Mesenchymal stem cell (in vitro differentiated cells and primary cell): ENCODE measurements at regions not wholly inside any gene's neighbourhood (a gene's known extent, or its start where the extent isn't known, plus 50 kb on each side); places are given as distances from the start of the nearest gene placed in this dataset.
A peak's percentile ranks its signal among the peaks of the same experiment; 100 is the strongest.

Experiments used
- DNase-seq: peaks from one replicate; pipeline ENCODE4 v3.0.0-alpha.2; 2013
- H2AFZ ChIP-seq: one replicate; pipeline ENCODE4 v1.6.1; 2013; ENCODE audit warnings: low read depth, mild to moderate bottlenecking, control low read depth, inconsistent platforms, low read length, moderate library complexity
- H2AK5ac ChIP-seq: 2 replicates; pipeline ENCODE4 v1.6.1; 2013; ENCODE audit warnings: low read length, moderate library complexity, mild to moderate bottlenecking, inconsistent platforms; ENCODE audit not compliant: severe bottlenecking
- H2BK120ac ChIP-seq: one replicate; pipeline ENCODE4 v1.6.1; 2013; ENCODE audit warnings: low read depth, mild to moderate bottlenecking, inconsistent platforms, low read length, moderate library complexity
- H2BK12ac ChIP-seq, 2 experiments: one replicate each; pipeline ENCODE4 v1.6.1; 2013; ENCODE audit warnings: inconsistent platforms in 2 of 2, low read length in 2 of 2, mild to moderate bottlenecking in 2 of 2, moderate library complexity in 2 of 2, control low read depth in 1 of 2
- H2BK15ac ChIP-seq: one replicate; pipeline ENCODE4 v1.6.1; 2013; ENCODE audit warnings: mild to moderate bottlenecking, low read depth, inconsistent platforms; ENCODE audit not compliant: poor library complexity, severe bottlenecking
- H2BK5ac ChIP-seq: 2 replicates; pipeline ENCODE4 v1.6.1; 2013; ENCODE audit warnings: low read depth, mild to moderate bottlenecking, low read length, control low read depth, inconsistent platforms; ENCODE audit not compliant: poor library complexity, severe bottlenecking
- H3K14ac ChIP-seq, 2 experiments: one replicate each; pipeline ENCODE4 v1.6.1; 2013; ENCODE audit warnings: inconsistent platforms in 2 of 2, low read length in 2 of 2, control low read depth in 1 of 2, mild to moderate bottlenecking in 1 of 2, moderate library complexity in 1 of 2
- H3K18ac ChIP-seq, 2 experiments: one replicate each; pipeline ENCODE4 v1.6.1; 2013; ENCODE audit warnings: inconsistent platforms in 2 of 2, low read length in 2 of 2, control low read depth in 1 of 2, low read depth in 1 of 2, mild to moderate bottlenecking in 1 of 2
- H3K23ac ChIP-seq, 2 experiments: one replicate each; pipeline ENCODE4 v1.6.1; 2013; ENCODE audit warnings: inconsistent platforms in 2 of 2, low read length in 2 of 2, mild to moderate bottlenecking in 2 of 2, moderate library complexity in 2 of 2, control low read depth in 1 of 2
- H3K27ac ChIP-seq: 2 replicates; pipeline ENCODE4 v1.5.1; 2013; ENCODE audit warnings: mild to moderate bottlenecking, moderate library complexity, low read length, control low read depth, inconsistent platforms; ENCODE audit not compliant: poor library complexity, severe bottlenecking
- H3K27me3 ChIP-seq, 2 experiments: 2 replicates each; pipeline versions ENCODE4 v1.6.1 to v1.7.0; 2013; ENCODE audit warnings: low read length in 2 of 2, mild to moderate bottlenecking in 2 of 2, moderate library complexity in 2 of 2, control low read depth in 1 of 2, inconsistent platforms in 1 of 2; ENCODE audit not compliant: control insufficient read depth in 1 of 2, insufficient read depth in 1 of 2
- H3K36me3 ChIP-seq, 2 experiments: 2 replicates each; pipeline versions ENCODE4 v1.6.1 to v1.7.0; 2013; ENCODE audit warnings: low read length in 2 of 2, control low read depth in 1 of 2, inconsistent platforms in 1 of 2, low read depth in 1 of 2, mild to moderate bottlenecking in 1 of 2; ENCODE audit not compliant: insufficient read depth in 2 of 2, control insufficient read depth in 1 of 2
- H3K4ac ChIP-seq, 2 experiments: one replicate each; pipeline ENCODE4 v1.6.1; 2013; ENCODE audit warnings: inconsistent platforms in 2 of 2, low read length in 2 of 2, mild to moderate bottlenecking in 2 of 2, moderate library complexity in 2 of 2, control low read depth in 1 of 2, low read depth in 1 of 2
- H3K4me1 ChIP-seq: 2 replicates; pipeline ENCODE4 v1.6.1; 2013; ENCODE audit warnings: low read depth, low read length, control low read depth; ENCODE audit not compliant: control insufficient read depth, insufficient read depth
- H3K4me2 ChIP-seq: 2 replicates; pipeline ENCODE4 v1.6.1; 2013; ENCODE audit warnings: low read length, mild to moderate bottlenecking, inconsistent platforms; ENCODE audit not compliant: poor library complexity, severe bottlenecking
- H3K4me3 ChIP-seq, 2 experiments: 2 replicates each; pipeline versions ENCODE4 v1.5.1 to v1.7.0; 2013; ENCODE audit warnings: low read length in 2 of 2, mild to moderate bottlenecking in 2 of 2, control low read depth in 1 of 2, low read depth in 1 of 2; ENCODE audit not compliant: insufficient read depth in 1 of 2
- H3K79me1 ChIP-seq: replicated peaks from 2 replicates; pipeline ENCODE4 v1.6.1; 2013; ENCODE audit warnings: mild to moderate bottlenecking, control low read depth, low read length, inconsistent platforms; ENCODE audit not compliant: poor library complexity, severe bottlenecking
- H3K9ac ChIP-seq: 2 replicates; pipeline ENCODE4 v1.7.0; 2013; ENCODE audit warnings: mild to moderate bottlenecking, low read length, moderate library complexity
- H3K9me3 ChIP-seq: 2 replicates; pipeline ENCODE4 v1.7.0; 2013; ENCODE audit warnings: mild to moderate bottlenecking, low read length; ENCODE audit not compliant: control insufficient read depth
- H4K8ac ChIP-seq: one replicate; pipeline ENCODE4 v1.6.1; 2013; ENCODE audit warnings: inconsistent platforms, mild to moderate bottlenecking, low read length, moderate library complexity
- H4K91ac ChIP-seq: one replicate; pipeline ENCODE4 v1.6.1; 2013; ENCODE audit warnings: mild to moderate bottlenecking, low read length, inconsistent platforms
- WGBS: methylation state at CpG from one replicate; pipeline ENCODE4 v1.1.7; 2013; ENCODE audit warnings: mixed read lengths; 5-methylcytosine and 5-hydroxymethylcytosine counted together

DNA sequence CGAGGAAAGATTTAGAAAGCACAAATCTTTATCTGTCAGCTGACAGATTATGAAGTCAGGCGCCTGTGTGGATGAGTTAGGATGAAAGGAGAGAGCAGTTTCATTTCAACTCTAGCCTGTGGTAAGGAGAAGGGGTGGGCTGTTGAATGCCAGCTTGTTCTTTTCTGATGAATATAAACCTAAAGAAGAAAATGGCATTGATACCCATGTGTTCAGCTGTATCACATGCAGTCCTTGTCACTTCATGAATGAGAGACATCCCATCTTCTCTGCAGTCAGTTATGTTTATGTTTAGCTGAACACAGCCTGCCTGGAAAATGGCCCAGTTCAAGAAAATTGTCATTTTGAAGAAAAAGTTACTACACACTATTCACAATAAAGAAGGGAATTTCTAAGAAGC is 345.7 kb upstream of the RBMS3 start:
- H3K18ac ChIP-seq = no peak overlapping the region
- H2BK5ac ChIP-seq = no peak overlapping the region
- no peak overlapping the region for H2BK12ac ChIP-seq
- no peak overlapping the region for H2BK15ac ChIP-seq
- H3K36me3 ChIP-seq = no peaks in the 10 kb centered on the region
- DNase-seq = no peak
- H3K27me3 ChIP-seq = no peaks in the 10 kb centered on the region
- H3K4me2 ChIP-seq = no peak overlapping the region
- no peaks in the 10 kb centered on the region for H3K79me1 ChIP-seq
- no peak overlapping the region for H3K4me3 ChIP-seq
- no peak overlapping the region for H4K91ac ChIP-seq
- H3K27ac ChIP-seq = no peak overlapping the region
- 69% methylated on average over 2 of the region's 2 CpGs for WGBS
- H4K8ac ChIP-seq = no peak overlapping the region
- H2AK5ac ChIP-seq = no peak overlapping the region
- H2AFZ ChIP-seq = no peak overlapping the region
- H3K9me3 ChIP-seq = no peaks in the 10 kb centered on the region
- no peak overlapping the region for H3K23ac ChIP-seq
- H3K4ac ChIP-seq = no peak overlapping the region
- no peak overlapping the region for H2BK120ac ChIP-seq
- no peak overlapping the region for H3K14ac ChIP-seq
- no peak overlapping the region for H3K9ac ChIP-seq
- H3K4me1 ChIP-seq = no peaks in the 10 kb centered on the region

DNA sequence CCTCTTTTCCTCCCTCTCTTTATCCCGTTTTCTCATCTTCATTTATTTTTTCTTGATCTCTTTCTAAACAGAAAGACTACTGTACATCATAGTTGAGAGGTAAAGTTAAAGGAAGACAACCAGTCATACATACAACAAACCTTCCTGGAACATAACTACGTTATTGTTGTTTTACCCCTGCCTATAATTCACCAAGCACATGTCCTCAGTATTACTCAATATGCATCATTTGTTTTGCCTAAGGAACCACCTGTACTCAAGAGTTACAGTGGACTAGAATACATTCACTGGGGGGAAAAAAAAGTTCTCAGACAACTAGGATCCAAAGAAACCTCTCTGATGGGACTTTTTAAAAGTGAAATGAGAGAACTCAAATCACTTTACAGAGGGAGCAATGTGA is 344.7 kb upstream of the RBMS3 start:
- H3K4ac ChIP-seq = no peak overlapping the region
- H2AFZ ChIP-seq = no peak overlapping the region
- DNase-seq = no peak
- H2AK5ac ChIP-seq = no peak overlapping the region
- no peak overlapping the region for H4K8ac ChIP-seq
- H2BK12ac ChIP-seq = no peak overlapping the region
- H2BK15ac ChIP-seq = no peak overlapping the region
- no peaks in the 10 kb centered on the region for H3K9me3 ChIP-seq
- H3K4me2 ChIP-seq = no peak overlapping the region
- H3K9ac ChIP-seq = no peak overlapping the region
- no peaks in the 10 kb centered on the region for H3K79me1 ChIP-seq
- H3K23ac ChIP-seq = no peak overlapping the region
- H3K14ac ChIP-seq = no peak overlapping the region
- H3K4me1 ChIP-seq = no peaks in the 10 kb centered on the region
- no peak overlapping the region for H3K4me3 ChIP-seq
- WGBS = 91% methylated on average over 2 of the region's 2 CpGs
- H3K36me3 ChIP-seq = no peaks in the 10 kb centered on the region
- no peak overlapping the region for H4K91ac ChIP-seq
- no peak overlapping the region for H3K18ac ChIP-seq
- no peak overlapping the region for H2BK5ac ChIP-seq
- no peak overlapping the region for H3K27ac ChIP-seq
- no peaks in the 10 kb centered on the region for H3K27me3 ChIP-seq
- H2BK120ac ChIP-seq = no peak overlapping the region

DNA sequence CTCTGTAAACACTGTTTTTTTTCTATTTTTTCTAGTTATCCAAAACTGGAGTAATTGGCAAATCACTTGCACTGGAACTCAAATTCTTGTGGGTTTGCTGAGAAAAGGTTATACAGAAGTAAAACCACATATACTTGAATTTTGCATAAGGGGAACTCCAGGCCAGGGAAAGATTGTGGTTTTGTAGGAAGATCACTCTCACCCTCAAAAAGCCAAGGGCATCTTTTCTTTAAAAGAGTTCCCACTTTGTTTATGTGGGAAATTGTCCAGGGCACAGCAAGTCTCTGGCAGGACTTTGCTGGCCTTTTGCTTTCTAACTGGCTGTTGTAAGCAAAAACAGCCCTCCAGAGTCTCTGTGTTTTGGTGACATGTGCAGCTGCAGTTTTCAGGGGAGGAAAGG is 340.3 kb upstream of the RBMS3 start:
- Histone ChIP-seq H3K4ac (no peak overlapping the region), H3K4me3 (no peak overlapping the region), H3K9ac (no peak overlapping the region), H2AK5ac (no peak overlapping the region), H2AFZ (no peak overlapping the region), H3K4me1 (peaks cover 3% of the 10 kb centered on the region), H2BK120ac (no peak overlapping the region), H3K23ac (no peak overlapping the region), H4K8ac (no peak overlapping the region), H2BK5ac (no peak overlapping the region), H3K9me3 (no peaks in the 10 kb centered on the region), H3K27ac (peak overlapping the region; percentile 41), H3K27me3 (no peaks in the 10 kb centered on the region), H3K4me2 (no peak overlapping the region), H3K14ac (no peak overlapping the region), H3K36me3 (no peaks in the 10 kb centered on the region), H2BK12ac (no peak overlapping the region), H3K79me1 (no peaks in the 10 kb centered on the region), H4K91ac (no peak overlapping the region), H3K18ac (no peak overlapping the region), H2BK15ac (no peak overlapping the region)
- peak; percentile 90 for DNase-seq

DNA sequence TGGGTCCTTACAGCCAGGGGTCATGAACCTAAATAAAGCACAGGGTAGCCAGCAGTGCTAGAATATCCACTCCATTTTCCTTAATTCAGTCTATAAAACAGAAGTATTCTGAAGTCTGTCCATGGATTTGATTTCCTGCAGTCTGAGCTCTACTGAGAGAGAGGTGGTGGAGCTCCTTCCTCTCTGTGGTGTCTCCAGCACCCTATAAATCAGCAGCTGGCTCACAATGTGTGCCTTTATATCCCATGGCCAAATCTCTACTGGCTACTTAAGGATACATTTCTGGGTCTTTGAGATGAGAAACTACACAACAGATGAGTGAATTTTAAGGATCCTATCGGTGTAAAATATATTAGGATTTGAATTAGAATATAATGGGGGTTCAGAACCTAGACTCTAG is 339.9 kb upstream of the RBMS3 start:
- DNase-seq = peak; percentile 21
- Histone ChIP-seq H2BK15ac (no peak overlapping the region), H3K79me1 (no peaks in the 10 kb centered on the region), H3K4me1 (peaks cover 3% of the 10 kb centered on the region), H2BK12ac (no peak overlapping the region), H3K4ac (no peak overlapping the region), H3K23ac (no peak overlapping the region), H3K27me3 (no peaks in the 10 kb centered on the region), H2AK5ac (no peak overlapping the region), H3K18ac (no peak overlapping the region), H3K9ac (no peak overlapping the region), H3K14ac (no peak overlapping the region), H2BK120ac (no peak overlapping the region), H3K4me3 (no peak overlapping the region), H3K36me3 (no peaks in the 10 kb centered on the region), H3K9me3 (no peaks in the 10 kb centered on the region), H4K8ac (no peak overlapping the region), H2AFZ (no peak overlapping the region), H3K4me2 (no peak overlapping the region), H2BK5ac (no peak overlapping the region), H3K27ac (peak overlapping the region; percentile 41), H4K91ac (no peak overlapping the region)
- 87% methylated on average over 1 of the region's 1 CpG for WGBS
